RCC 7860 (cell line): ENCODE measurements at regions not wholly inside any gene's neighbourhood (a gene's known extent, or its start where the extent isn't known, plus 50 kb on each side); places are given as distances from the start of the nearest gene placed in this dataset.

ENCODE experiments used
- DNase-seq: peaks from one replicate; pipeline ENCODE4 v3.0.0-alpha.2; 2015; ENCODE audit warnings: low spot score
- FAIRE-seq: peaks from 2 replicates; lab custom pipeline; 2012; peaks lifted over from hg19 to GRCh38; lab: Jason Lieb, UNC

DNA sequence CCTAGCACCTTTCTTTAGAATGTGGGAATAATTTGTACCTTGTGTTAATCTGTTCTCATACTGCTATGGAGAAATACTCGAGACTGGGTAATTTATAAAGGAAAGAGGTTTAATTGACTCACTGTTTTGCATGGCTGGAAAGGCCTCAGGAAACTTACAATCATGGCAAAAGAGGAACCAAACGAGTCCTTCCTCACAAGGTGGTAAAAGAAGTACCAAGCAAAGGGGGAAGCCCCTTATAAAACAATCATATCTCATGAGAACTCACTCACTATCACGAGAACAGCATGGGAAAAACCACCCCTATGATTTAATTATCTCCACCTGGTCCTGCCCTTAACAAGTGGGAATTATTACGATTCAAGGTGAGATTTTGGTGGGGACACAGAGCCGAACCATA, 127.1 kb upstream of the ANO3 start:
- no peak for FAIRE-seq

DNA sequence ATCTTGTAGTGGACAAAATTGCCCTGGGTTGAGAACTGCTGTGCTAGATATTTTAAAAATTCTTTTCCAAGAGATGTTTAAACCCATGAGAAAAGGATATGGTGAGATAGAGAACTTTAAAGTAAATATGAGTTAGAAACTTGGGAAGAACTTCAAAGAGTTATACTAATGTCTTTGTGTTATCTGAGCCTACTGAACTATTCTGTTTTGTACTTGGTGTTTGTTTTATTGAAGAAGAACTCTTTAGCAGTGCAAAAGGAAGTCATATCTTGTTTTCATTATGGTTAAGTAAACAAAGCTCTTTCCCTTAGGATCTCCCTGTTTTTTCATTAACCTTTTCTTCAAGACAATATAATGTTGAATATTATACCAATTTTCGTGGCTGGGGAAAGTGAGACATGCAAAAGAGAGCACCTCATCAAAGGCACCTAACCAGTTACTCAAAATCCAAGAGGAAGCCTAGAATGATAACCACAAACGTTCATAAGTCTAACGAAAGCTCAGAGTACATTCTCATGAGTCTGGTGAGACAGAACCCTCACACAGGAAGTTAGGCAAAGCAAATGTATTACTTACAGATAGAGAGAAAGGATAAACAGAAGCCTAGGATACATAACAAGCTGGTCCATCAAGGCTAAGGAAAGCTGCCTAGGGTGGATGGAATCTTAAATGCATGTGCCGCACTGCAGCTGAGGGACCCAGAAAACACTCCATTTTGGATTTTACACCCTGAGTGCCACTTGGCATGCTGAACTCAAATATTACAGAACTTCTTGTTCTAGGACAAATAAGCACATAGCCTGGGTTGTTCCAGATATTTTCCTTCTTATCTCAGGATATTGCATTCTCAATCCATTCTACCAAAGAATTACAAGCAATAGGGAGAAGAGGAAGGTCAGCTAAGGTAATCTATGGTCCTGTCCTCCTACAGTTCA, 112.5 kb upstream of the ANO3 start:
- no peak for FAIRE-seq
- no peak for DNase-seq

More for the DNA sequence above, 127.1 kb upstream of the ANO3 start:
- DNase-seq: no peak

DNA sequence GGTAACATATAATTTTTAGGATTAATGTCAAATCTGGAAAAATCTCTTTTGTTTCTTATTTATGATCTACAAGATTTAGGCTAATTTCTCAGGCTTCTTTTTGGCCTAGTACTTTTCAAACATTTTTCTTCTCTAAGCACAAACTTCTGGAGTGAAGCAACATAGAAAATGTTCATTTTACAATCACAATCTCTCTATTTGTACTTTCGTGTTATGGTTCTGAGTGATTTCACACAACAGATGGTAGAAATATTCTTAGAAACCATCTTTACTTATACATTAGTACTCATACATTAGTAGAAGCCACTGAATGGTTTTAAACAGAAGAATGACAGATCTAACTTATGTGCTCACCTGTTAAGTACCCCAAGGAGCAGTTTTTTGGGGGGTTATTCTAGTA, 106.3 kb upstream of the ANO3 start:
- FAIRE-seq: no peak

DNA sequence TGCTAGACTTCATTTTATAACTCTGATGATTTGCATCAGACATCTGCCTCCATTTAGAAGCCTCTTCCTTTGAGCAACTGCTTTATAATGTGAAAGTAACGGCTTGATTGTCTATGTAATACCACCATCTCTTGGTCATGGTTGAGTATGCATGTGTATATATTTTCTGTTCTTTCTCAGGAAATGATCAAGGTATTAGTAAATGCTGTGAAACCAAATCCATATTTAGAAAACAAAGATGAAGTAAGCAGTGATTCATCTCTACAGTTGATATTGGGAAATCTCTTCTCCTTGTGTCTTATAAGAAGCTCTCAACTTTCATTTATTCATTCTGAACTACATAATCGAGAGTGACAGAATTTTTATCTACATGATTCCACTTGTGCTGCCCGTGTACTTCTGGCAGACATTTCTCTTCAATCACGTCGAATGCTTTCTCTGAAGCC, 104.6 kb upstream of the ANO3 start:
- DNase-seq: peak; percentile 38
- peak; percentile 29 for FAIRE-seq

More for the DNA sequence above, 106.3 kb upstream of the ANO3 start:
- DNase-seq: no peak

DNA sequence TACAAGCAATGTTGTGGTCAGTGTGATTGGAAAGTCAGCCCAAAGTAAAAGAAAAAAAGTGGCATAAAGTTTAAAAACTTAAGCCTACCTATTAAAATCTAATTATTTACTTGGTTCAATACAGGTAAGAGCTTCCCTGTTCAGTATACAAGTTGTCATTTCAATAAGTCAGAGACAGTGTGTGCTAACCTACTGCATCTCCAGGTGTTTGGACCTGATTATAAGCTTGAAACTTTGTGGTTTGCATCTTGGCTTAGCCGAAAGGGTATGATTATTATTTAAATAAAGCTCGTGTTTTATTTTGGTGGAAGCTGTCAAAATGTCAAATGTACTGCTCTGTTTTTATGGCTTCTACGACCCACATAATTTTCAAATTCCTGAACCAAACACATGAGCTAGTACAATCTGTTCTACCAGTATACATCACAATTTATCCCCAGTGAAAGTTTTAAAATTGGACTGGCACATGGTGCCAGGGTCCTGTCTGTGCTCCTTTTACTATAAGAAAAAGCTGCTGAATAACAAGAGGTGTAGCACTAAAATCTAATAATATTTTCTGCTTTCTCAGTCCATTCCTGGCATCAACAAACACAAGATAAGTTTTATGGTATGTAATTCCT, 103.9 kb upstream of the ANO3 start:
- no peak for FAIRE-seq
- no peak for DNase-seq

DNA sequence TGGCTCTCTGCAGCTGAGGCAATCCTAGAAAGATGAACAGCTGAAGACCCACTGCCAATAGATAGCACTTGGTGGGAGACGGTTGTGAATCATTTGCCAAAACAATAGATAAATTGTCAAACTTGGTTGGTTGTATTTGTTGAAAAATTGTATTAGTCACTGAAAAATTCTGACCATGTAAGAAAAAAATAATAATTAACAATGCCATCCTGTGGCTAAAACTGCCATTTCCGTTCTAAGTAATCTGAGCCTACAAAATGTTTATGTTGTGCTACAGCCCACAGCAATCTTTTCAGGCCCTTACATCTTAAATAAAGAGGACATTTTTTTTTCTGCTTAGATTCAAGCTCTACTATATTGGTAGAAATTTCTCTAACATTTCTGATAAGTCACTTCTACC, 103.2 kb upstream of the ANO3 start:
- FAIRE-seq (no peak), DNase-seq (peak; percentile 11)

DNA sequence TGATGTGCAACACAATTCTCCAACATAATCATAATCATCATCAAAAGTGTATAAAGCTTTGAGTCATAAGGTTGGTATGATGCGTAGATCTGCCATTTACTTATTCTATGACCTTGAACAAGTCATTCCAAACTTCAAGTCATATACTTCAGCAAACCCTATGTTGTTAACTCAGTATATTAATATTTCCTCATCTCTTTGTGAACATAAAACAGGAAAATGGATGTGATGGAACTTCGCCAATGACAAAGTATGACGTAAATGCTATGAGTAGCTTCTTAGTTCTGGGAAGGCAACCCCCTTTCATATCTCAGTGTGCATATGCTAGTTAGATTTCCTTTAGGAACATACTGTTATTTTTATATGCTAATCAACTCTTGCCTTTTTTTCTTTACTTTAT, 102.7 kb upstream of the ANO3 start:
- FAIRE-seq: no peak
- DNase-seq: no peak

DNA sequence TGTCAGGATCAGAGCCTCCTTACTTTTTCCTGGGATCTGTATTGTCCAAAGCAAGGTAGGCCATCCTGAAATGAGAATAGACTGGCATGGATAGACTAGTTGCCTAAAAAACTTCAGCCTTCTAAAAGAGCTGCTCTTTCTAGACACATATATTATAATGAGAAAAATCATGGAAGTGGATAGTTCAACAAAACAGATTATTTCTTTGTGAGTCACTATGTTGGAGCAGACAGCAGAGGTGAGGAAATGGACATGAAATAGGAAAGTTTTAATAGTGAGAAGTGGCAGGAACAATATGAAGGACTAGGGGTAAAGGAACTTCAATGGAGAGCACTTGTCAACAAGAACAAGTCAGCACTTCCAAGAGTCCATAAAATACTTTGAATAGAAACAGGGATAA, 101.9 kb upstream of the ANO3 start:
- DNase-seq: no peak
- FAIRE-seq: no peak

DNA sequence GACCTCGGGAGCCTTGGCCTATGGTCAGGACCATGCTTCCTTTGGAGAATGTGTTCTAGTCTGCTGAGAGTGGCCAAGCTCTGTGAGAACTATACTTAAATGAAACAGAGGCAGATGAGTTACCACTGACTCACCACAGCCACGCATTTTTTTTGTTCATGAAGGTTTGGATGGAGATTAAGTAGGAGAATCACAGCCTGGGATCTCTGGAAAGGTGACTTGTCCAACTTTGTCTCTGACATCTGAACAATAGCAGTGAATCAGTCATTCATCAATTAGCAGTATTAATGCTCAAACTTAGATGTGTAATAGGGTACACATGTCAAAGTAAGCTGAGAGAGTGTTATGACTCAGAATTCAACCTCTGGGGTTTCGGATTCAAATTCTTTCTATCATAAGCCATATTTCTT, 100.7 kb upstream of the ANO3 start:
- DNase-seq (peak; percentile 65), FAIRE-seq (peak; percentile 75)

DNA sequence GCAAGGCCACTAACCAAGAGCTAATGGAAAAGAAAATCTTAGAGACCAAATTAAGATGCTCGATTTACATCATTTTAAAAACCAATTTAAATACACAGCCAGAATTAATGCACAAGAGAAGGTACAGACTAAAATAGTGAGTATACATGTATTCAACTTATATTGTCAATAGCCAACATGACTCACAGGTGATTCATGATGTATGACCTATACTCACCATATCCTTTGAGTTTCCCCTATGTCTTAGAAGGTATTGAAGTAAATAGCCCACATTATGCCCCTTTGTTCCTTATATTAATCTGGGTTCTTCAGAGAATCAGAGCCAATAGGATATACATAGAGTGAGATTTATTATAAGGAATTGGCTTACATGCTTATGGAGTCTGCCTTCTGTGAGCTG, 97.5 kb upstream of the ANO3 start:
- DNase-seq: no peak
- FAIRE-seq: no peak

DNA sequence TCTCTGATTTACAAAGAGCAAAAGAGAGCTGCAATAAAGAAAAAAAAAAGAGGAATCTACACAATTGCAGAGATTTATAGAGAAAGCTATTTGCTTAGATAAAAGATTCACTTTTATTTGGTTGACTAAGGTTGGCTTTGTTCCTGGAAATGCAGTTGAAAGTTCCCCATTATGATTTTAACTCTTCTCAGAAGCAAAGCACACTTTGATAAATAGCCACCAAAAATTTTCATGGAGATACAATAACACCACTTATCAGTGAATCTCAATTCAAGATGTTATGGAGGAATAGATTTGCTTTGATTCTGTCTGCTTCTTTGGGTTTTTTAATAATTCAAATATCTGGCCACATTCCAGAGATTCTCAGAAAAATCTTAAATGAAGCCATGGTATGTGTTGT, 88.5 kb upstream of the ANO3 start:
- DNase-seq (no peak), FAIRE-seq (no peak)

DNA sequence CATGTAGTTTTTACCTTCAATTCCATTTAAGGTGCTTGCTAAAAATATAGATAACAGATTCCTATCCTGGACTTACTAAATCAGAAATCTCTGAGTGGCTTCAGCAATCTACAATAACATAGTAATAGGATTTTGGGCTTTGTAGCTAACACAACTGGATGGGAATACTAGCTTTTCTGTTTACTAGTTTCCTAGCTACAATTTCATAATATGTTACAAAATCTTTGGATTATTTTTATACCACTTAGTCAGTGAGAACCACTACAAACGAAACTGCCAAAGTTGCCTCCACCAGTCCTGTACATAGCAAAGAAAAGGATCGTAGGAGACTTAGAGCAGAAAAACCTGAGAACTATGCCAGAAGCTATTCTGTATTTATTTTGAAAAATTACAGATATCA, 87.7 kb upstream of the ANO3 start:
- FAIRE-seq: no peak

DNA sequence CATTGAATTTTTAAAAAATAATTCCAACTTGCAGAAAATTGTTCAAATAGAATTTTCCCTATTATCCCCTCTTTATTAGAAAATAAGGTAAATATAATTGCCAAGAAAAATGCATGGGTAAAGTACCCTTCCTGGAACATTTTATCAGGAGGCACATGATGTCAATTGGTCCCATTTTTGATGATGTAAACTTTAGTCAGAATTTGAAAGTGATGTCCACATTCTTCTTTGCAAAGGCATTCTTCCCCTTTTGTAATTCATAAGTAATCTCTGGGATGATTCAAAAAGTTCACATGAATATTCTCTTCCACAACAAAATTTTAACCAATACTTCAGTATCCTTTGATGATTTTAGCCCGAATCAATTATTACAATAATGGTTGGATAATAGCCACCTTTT, 86.9 kb upstream of the ANO3 start:
- no peak for FAIRE-seq
- DNase-seq: no peak

More for the DNA sequence above, 87.7 kb upstream of the ANO3 start:
- no peak for DNase-seq

DNA sequence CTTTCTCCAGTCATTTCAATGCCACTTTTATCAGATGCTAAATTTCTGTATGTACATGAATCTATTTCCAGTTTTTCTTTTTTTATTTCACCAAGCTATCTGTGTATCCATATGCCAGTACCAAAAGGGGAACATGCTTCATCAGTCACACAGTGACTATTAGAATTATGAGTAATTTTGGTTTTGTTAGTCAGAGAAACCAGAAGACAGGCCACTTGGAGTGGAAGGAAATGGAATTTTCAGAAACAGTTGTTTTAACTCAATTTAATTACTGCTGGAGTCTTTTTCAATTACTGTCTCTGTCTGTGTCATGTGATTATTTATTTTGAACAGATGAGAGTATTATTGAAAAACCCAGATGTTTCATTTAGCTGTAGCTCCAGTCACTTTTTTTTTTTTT, 84.6 kb upstream of the ANO3 start:
- DNase-seq (peak; percentile 29), FAIRE-seq (peak; percentile 74)

DNA sequence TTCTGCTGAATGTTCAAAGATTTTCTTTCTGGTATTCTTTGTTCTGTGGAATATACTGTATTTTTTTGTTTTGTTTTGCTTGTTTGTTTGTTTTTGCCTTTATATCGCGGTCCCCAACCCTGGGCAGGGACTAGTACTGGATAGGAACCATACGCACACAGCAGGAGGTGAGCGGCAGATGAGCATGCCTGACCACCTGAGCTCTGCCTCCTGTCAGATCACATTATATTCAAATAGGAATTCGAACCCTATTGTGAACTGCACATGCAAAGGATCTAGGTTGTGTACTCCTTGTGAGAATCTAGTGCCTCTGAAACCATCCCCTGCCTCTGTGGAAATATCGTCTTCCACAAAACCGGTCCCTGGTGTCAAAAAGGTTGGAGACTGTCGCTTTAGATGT, 83.3 kb upstream of the ANO3 start:
- FAIRE-seq: no peak
- no peak for DNase-seq

DNA sequence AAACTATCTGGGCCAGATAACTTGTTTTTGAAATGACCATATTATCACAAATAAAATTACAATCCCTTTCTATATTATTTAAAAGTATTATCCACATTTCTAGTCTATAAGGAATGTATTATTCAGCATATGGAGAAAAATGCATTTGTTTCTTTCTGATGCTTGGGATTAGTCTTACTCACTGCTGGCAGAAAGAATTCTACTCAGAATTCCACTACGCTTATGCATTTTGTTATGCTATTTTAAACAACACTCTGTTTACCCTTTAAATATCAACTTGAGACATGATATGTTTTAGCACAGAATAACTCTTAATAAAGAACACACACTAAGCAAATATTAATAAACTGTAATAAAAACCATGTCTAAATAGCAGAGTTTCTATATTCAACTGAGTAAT, 77.6 kb upstream of the ANO3 start:
- DNase-seq (no peak), FAIRE-seq (no peak)

DNA sequence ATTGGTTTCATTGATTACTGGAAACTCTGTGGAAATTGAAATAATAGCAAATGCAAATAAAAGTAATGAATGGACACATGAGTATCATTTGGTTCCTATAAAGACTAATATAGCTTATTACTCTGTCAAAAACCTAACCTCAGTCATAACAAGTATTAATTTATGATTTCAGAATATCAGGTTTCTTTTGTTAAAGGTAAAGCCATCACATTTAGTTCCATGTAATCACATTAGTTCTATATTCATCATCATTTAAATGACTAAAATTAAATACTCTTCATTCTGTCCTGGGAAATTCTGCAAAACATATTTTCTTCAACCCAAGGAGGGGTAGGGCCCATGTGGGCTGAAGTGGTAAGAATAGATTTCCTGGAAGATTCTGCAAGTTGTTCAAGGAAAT, 68.2 kb upstream of the ANO3 start:
- DNase-seq (no peak), FAIRE-seq (no peak)

DNA sequence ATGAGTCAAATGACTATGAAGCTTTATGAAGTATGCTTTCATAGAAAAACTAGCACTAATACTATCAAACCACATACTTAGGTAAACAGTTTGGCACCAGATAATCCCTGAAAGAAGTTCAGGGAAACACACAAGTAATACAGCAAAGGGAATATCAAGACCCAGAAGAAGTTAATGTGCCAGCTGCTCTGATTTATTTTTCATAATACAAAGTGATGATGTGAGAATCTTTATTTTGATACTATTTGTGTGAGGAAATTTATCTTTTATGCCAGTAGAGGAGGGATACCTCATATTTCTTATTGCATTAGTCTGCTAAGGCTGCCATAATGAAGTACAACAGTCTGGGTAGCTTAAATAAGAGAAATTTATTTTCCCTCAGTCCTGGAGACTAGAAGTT, 67.7 kb upstream of the ANO3 start:
- DNase-seq: no peak
- no peak for FAIRE-seq

DNA sequence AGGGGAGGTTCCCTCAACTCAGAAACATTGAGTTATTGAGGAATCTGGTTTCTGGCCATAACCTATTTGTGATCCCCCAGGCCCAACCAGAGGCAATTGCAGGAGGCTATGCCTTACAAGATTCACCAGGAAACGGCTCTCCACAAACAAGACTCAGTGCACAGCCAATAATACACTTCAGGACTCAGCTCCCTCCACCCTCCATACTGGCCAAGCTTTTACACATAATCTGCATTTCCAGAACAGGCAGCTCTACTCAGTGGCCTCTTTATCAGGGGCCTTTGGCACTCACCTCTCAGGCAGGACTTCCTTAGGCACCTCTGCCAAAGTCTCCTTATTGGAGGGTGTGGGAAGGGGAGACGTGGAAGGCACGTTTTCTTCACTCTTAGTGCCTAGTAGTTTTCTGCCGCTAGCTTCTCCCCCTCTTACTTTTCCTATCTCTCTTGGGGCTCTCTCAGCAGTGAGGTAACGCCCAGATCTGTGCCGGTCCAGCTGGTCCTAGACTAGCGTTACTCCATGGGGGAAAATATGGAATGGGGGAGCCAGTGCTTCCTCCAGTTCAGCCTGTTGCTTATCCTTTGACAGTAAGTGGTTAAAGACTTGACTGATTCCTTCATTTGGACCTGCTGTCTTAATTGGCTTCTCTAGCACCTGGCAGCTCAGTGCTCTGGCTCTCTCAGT, 62.8 kb upstream of the ANO3 start:
- DNase-seq: no peak
- FAIRE-seq: no peak

DNA sequence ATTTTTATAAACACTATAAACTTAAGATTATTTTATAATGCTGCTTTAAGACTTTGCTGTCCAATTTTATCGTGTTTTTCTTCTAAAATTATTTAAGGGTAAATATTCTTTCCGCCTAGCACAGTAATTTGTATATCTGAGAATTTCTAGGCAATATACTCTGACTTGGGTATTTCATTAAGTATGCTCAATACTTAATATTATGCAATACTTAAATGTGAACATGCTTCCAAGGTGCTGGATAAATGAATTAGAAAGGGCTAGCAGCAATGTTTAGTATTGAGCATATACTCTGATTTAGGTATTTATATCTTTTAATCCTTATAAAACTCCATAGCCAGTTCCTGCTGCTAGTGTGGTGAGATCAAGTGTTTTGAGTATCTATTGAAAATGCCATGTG, 60.3 kb upstream of the ANO3 start:
- DNase-seq (no peak), FAIRE-seq (no peak)

DNA sequence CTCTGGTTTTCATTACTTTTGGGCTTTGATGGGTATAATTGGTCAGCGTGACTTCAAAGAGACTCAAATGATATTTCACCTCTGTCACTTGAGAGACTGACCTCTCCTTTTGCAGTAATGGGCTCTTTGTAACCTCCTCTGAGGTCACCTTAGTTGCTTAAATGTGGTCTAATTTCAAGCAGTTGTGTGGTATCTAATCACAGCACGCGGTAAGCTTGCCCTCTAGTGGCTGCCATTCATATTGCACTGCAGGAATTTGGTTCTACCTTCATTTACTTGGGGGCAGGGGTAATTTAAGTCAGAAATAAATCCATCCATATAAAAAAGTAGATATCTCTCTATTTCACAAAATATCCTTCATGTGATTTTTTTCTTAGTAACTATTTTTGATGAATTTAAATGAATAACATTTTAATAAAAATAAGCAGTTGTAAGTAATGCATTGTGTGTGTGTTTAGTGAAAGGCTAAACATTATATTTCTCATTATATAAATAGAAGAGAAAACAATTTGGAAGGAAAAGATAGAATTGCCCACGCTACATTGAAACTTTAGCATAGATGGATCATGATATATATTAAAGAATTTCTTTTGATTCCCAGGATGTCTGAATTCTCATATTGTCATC, 55.0 kb upstream of the ANO3 start:
- FAIRE-seq (peak; percentile 35), DNase-seq (peak; percentile 11)
